Osteoblast (primary cell): ENCODE measurements at regions not wholly inside any gene's neighbourhood (a gene's known extent, or its start where the extent isn't known, plus 50 kb on each side); places are given as distances from the start of the nearest gene placed in this dataset.

Experiments used
- DNase-seq: peaks from one replicate; pipeline ENCODE4 v3.0.0; 2011; ENCODE audit warnings: low spot score, mixed read lengths; ENCODE audit not compliant: insufficient read length; ENCODE audit errors: missing footprints
- H2AFZ ChIP-seq: 2 replicates; pipeline ENCODE4 v1.6.0; 2011; ENCODE audit warnings: mild to moderate bottlenecking, low read length
- H3K27ac ChIP-seq: 2 replicates; pipeline ENCODE4 v1.5.1; 2011; ENCODE audit warnings: mild to moderate bottlenecking, low read depth, low read length, moderate library complexity
- H3K27me3 ChIP-seq: 2 replicates; pipeline ENCODE4 v1.6.0; 2012; ENCODE audit warnings: mild to moderate bottlenecking, control low read depth, inconsistent platforms, low read length, moderate library complexity; ENCODE audit not compliant: insufficient read depth
- H3K36me3 ChIP-seq: 2 replicates; pipeline ENCODE4 v1.5.1; 2011; ENCODE audit warnings: mild to moderate bottlenecking, low read length, control low read depth, moderate library complexity; ENCODE audit not compliant: insufficient read depth
- H3K4me1 ChIP-seq: 2 replicates; pipeline ENCODE4 v1.5.1; 2011; ENCODE audit warnings: mild to moderate bottlenecking, low read length, control low read depth, moderate library complexity; ENCODE audit not compliant: insufficient read depth
- H3K4me2 ChIP-seq: 2 replicates; pipeline ENCODE4 v1.6.0; 2011; ENCODE audit warnings: mild to moderate bottlenecking, low read length; ENCODE audit not compliant: insufficient read depth
- H3K4me3 ChIP-seq: fragments of 200-600 bp; sonication (generic); 3 replicates; pipeline ENCODE4 v1.5.1; 2012; ENCODE audit warnings: mild to moderate bottlenecking, low read length, inconsistent platforms; ENCODE audit not compliant: insufficient read depth
- H3K79me2 ChIP-seq: 2 replicates; pipeline ENCODE4 v1.6.0; 2012; ENCODE audit warnings: mild to moderate bottlenecking, low read length, control low read depth, inconsistent platforms; ENCODE audit not compliant: insufficient read depth
- H3K9me3 ChIP-seq: 2 replicates; pipeline ENCODE4 v1.5.1; 2011; ENCODE audit warnings: low read depth, low read length, control low read depth
- H4K20me1 ChIP-seq: 2 replicates; pipeline ENCODE4 v1.6.0; 2012; ENCODE audit warnings: mild to moderate bottlenecking, low read length, control low read depth; ENCODE audit not compliant: insufficient read depth
- TF ChIP-seq, protein P1 (sequence below): IDR thresholded peaks from 2 replicates; pipeline ENCODE4 v1.5.1; 2011; ENCODE audit warnings: mild to moderate bottlenecking, low read depth, low read length, moderate library complexity; ENCODE audit errors: extremely low read depth

- no peak for DNase-seq
- Histone ChIP-seq H3K79me2 (no peaks in the 10 kb centered on the region), H3K27me3 (no peaks in the 10 kb centered on the region), H3K4me2 (no peak overlapping the region), H2AFZ (no peak overlapping the region), H3K36me3 (no peaks in the 10 kb centered on the region), H3K4me3 (no peak overlapping the region), H3K4me1 (peaks cover 17% of the 10 kb centered on the region), H3K27ac (no peak overlapping the region), H4K20me1 (no peaks in the 10 kb centered on the region), H3K9me3 (no peaks in the 10 kb centered on the region)
- TF ChIP-seq, protein P1, sequence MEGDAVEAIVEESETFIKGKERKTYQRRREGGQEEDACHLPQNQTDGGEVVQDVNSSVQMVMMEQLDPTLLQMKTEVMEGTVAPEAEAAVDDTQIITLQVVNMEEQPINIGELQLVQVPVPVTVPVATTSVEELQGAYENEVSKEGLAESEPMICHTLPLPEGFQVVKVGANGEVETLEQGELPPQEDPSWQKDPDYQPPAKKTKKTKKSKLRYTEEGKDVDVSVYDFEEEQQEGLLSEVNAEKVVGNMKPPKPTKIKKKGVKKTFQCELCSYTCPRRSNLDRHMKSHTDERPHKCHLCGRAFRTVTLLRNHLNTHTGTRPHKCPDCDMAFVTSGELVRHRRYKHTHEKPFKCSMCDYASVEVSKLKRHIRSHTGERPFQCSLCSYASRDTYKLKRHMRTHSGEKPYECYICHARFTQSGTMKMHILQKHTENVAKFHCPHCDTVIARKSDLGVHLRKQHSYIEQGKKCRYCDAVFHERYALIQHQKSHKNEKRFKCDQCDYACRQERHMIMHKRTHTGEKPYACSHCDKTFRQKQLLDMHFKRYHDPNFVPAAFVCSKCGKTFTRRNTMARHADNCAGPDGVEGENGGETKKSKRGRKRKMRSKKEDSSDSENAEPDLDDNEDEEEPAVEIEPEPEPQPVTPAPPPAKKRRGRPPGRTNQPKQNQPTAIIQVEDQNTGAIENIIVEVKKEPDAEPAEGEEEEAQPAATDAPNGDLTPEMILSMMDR = no peak
These were observed 130.0 kb upstream of the BMP5 start for GRCh38 chr6:56005426-56005825.

GRCh38 chr6:56004426-56004825 lies 129.0 kb upstream of the BMP5 start:
- Histone ChIP-seq H3K9me3 (no peaks in the 10 kb centered on the region), H3K27me3 (no peaks in the 10 kb centered on the region), H4K20me1 (no peaks in the 10 kb centered on the region), H3K4me1 (peaks cover 10% of the 10 kb centered on the region), H3K36me3 (no peaks in the 10 kb centered on the region), H3K4me2 (no peak overlapping the region), H3K4me3 (no peak overlapping the region), H2AFZ (no peak overlapping the region), H3K79me2 (no peaks in the 10 kb centered on the region), H3K27ac (no peak overlapping the region)
- no peak for DNase-seq
- TF ChIP-seq, protein P1 = no peak

- DNase-seq = no peak
- TF ChIP-seq, protein P1 = no peak
- Histone ChIP-seq H3K4me2 (no peak overlapping the region), H3K27me3 (no peaks in the 10 kb centered on the region), H2AFZ (no peak overlapping the region), H3K4me1 (peaks cover 7% of the 10 kb centered on the region), H3K9me3 (no peaks in the 10 kb centered on the region), H3K4me3 (no peak overlapping the region), H3K79me2 (no peaks in the 10 kb centered on the region), H4K20me1 (no peaks in the 10 kb centered on the region), H3K36me3 (no peaks in the 10 kb centered on the region), H3K27ac (no peak overlapping the region)
These were observed 128.2 kb upstream of the BMP5 start for GRCh38 chr6:56003616-56004015.

DNA sequence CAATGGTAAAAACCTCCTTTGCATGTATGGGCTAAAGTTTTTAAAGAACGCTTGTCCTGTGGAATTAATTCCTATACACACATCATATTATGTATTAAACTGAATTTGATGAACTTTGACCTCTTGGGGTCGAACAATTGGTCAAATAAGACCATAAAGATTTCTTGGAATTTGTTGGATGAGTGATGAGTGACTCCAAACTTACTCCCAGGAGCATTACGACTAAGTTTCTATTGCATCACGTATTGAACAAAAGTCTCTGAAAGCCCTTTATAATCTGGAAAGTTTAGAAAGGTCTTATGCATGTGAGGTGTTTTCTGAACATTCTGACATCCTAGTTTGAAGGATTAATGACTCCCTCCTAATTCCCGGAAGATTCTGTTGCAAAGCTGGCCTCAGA lies 126.9 kb upstream of the BMP5 start:
- Histone ChIP-seq H3K79me2 (no peaks in the 10 kb centered on the region), H2AFZ (no peak overlapping the region), H3K4me1 (peaks cover 7% of the 10 kb centered on the region), H3K36me3 (no peaks in the 10 kb centered on the region), H4K20me1 (no peaks in the 10 kb centered on the region), H3K9me3 (no peaks in the 10 kb centered on the region), H3K4me3 (no peak overlapping the region), H3K27ac (no peak overlapping the region), H3K27me3 (no peaks in the 10 kb centered on the region), H3K4me2 (no peak overlapping the region)
- TF ChIP-seq, protein P1 = no peak
- DNase-seq = no peak
